ENCODE measurements at regions not wholly inside any gene's neighbourhood (a gene's known extent, or its start where the extent isn't known, plus 50 kb on each side); places are given as distances from the start of the nearest gene placed in this dataset.

GRCh38 chr18:6648581-6648980 is 80.9 kb upstream of the ARHGAP28 start:
- H3K4me1 ChIP-seq (ENCODE audit: insufficient read depth, low read length, severe bottlenecking): no peaks in the 10 kb centered on the region
- no peaks in the 10 kb centered on the region for H3K9me3 ChIP-seq (ENCODE audit: low read length)
- no peak overlapping the region for H3K4me3 ChIP-seq (ENCODE audit: low read depth, low read length, poor library complexity, severe bottlenecking)
- no peaks in the 10 kb centered on the region for H3K79me2 ChIP-seq (ENCODE audit: insufficient read depth, low read length)
- H3F3A ChIP-seq (ENCODE audit: insufficient read depth, low read length): no peaks in the 10 kb centered on the region
- no peak overlapping the region for H3K9ac ChIP-seq (ENCODE audit: low read length)
- H3K27ac ChIP-seq (ENCODE audit: low read depth, low read length, poor library complexity, severe bottlenecking): no peak overlapping the region
- no peaks in the 10 kb centered on the region for H3K9me2 ChIP-seq (ENCODE audit: low read depth, low read length)
- H3K4me2 ChIP-seq (ENCODE audit: low read length): no peak overlapping the region
- H3K27me3 ChIP-seq (ENCODE audit: insufficient read depth, low read length): no peaks in the 10 kb centered on the region; the same call in 1 of the 2 replicates
- TF ChIP-seq CTCF (IDR thresholded peaks at IDR 0.05; ENCODE audit: low read length) (no peak), EZH2 (IDR thresholded peaks at IDR 0.05; ENCODE audit: borderline replicate concordance, low read length) (no peak)
- no peaks in the 10 kb centered on the region for H3K36me3 ChIP-seq (ENCODE audit: insufficient read depth, low read length)
- H4K20me1 ChIP-seq (ENCODE audit: insufficient read depth, low read length): no peaks in the 10 kb centered on the region
- H2AFZ ChIP-seq (ENCODE audit: low read length): no peak overlapping the region

GRCh38 chr18:6649421-6650126 is 79.9 kb upstream of the ARHGAP28 start:
- Histone ChIP-seq H3K9me3 (ENCODE audit: low read length) (no peaks in the 10 kb centered on the region), H3F3A (ENCODE audit: insufficient read depth, low read length) (no peaks in the 10 kb centered on the region), H3K27ac (ENCODE audit: low read depth, low read length, poor library complexity, severe bottlenecking) (no peak overlapping the region), H2AFZ (ENCODE audit: low read length) (no peak overlapping the region), H4K20me1 (ENCODE audit: insufficient read depth, low read length) (no peaks in the 10 kb centered on the region), H3K27me3 (ENCODE audit: insufficient read depth, low read length) (no peaks in the 10 kb centered on the region), H3K9ac (ENCODE audit: low read length) (no peak overlapping the region), H3K4me3 (ENCODE audit: low read depth, low read length, poor library complexity, severe bottlenecking) (no peak overlapping the region), H3K79me2 (ENCODE audit: insufficient read depth, low read length) (no peaks in the 10 kb centered on the region), H3K4me2 (ENCODE audit: low read length) (no peak overlapping the region), H3K4me1 (ENCODE audit: insufficient read depth, low read length, severe bottlenecking) (no peaks in the 10 kb centered on the region), H3K36me3 (ENCODE audit: insufficient read depth, low read length) (no peaks in the 10 kb centered on the region), H3K9me2 (ENCODE audit: low read depth, low read length) (no peaks in the 10 kb centered on the region)
- TF ChIP-seq CTCF (IDR thresholded peaks at IDR 0.05; ENCODE audit: low read length) (no peak), EZH2 (IDR thresholded peaks at IDR 0.05; ENCODE audit: borderline replicate concordance, low read length) (no peak)

- Histone ChIP-seq H3K4me1 (ENCODE audit: insufficient read depth, low read length, severe bottlenecking) (no peaks in the 10 kb centered on the region), H3K4me2 (ENCODE audit: low read length) (no peak overlapping the region), H3K79me2 (ENCODE audit: insufficient read depth, low read length) (no peaks in the 10 kb centered on the region), H3K9me2 (ENCODE audit: low read depth, low read length) (no peaks in the 10 kb centered on the region), H3K36me3 (ENCODE audit: insufficient read depth, low read length) (no peaks in the 10 kb centered on the region), H4K20me1 (ENCODE audit: insufficient read depth, low read length) (no peaks in the 10 kb centered on the region), H3K4me3 (ENCODE audit: low read depth, low read length, poor library complexity, severe bottlenecking) (no peak overlapping the region), H3F3A (ENCODE audit: insufficient read depth, low read length) (no peaks in the 10 kb centered on the region), H3K9me3 (ENCODE audit: low read length) (no peaks in the 10 kb centered on the region), H3K27me3 (ENCODE audit: insufficient read depth, low read length) (no peaks in the 10 kb centered on the region), H2AFZ (ENCODE audit: low read length) (no peak overlapping the region), H3K9ac (ENCODE audit: low read length) (no peak overlapping the region), H3K27ac (ENCODE audit: low read depth, low read length, poor library complexity, severe bottlenecking) (no peak overlapping the region)
- TF ChIP-seq CTCF (IDR thresholded peaks at IDR 0.05; ENCODE audit: low read length): no peak
- TF ChIP-seq EZH2 (IDR thresholded peaks at IDR 0.05; ENCODE audit: borderline replicate concordance, low read length): no peak
Observed at GRCh38 chr18:6650127-6650507, 79.4 kb upstream of the ARHGAP28 start.

All from OCI-LY1 (cell line).